Esophagus muscularis mucosa (tissue), 3 donors: ENCODE measurements at regions not wholly inside any gene's neighbourhood (a gene's known extent, or its start where the extent isn't known, plus 50 kb on each side); places are given as distances from the start of the nearest gene placed in this dataset.

Experiments used
- CTCF ChIP-seq, 3 experiments: fragments of 200-600 bp in 2 of 3; fragments of 450-650 bp in 1 of 3; sonication (generic) in 2 of 3; IDR thresholded peaks; one replicate each; pipeline ENCODE4 v1.5.1; 2017 to 2019; ENCODE audit warnings: antibody characterized with exemption in 3 of 3, mild to moderate bottlenecking in 2 of 3, moderate library complexity in 1 of 3
- POLR2A ChIP-seq: fragments of 450-650 bp; IDR thresholded peaks from one replicate; pipeline ENCODE4 v1.6.1; 2017; ENCODE audit warnings: antibody characterized with exemption, moderate library complexity, mild to moderate bottlenecking, low read depth
- POLR2AphosphoS5 ChIP-seq, 2 donors: sonication (generic); formaldehyde crosslinking; IDR thresholded peaks; one replicate each; pipeline ENCODE4 v1.6.1; 2017; ENCODE audit warnings: antibody characterized with exemption in 2 of 2

GRCh38 chr1:240029418-240029817 is 62.3 kb upstream of the FMN2 start:
- no peak for TF ChIP-seq CTCF (IDR thresholded peaks at IDR 0.05)
- no peak for TF ChIP-seq POLR2A
- TF ChIP-seq POLR2AphosphoS5 (IDR thresholded peaks at IDR 0.05) = no peak
